ENCODE measurements at regions not wholly inside any gene's neighbourhood (a gene's known extent, or its start where the extent isn't known, plus 50 kb on each side); places are given as distances from the start of the nearest gene placed in this dataset.

- DNase-seq (ENCODE audit: low spot score): peak; percentile 32
- TF ChIP-seq, protein P1, sequence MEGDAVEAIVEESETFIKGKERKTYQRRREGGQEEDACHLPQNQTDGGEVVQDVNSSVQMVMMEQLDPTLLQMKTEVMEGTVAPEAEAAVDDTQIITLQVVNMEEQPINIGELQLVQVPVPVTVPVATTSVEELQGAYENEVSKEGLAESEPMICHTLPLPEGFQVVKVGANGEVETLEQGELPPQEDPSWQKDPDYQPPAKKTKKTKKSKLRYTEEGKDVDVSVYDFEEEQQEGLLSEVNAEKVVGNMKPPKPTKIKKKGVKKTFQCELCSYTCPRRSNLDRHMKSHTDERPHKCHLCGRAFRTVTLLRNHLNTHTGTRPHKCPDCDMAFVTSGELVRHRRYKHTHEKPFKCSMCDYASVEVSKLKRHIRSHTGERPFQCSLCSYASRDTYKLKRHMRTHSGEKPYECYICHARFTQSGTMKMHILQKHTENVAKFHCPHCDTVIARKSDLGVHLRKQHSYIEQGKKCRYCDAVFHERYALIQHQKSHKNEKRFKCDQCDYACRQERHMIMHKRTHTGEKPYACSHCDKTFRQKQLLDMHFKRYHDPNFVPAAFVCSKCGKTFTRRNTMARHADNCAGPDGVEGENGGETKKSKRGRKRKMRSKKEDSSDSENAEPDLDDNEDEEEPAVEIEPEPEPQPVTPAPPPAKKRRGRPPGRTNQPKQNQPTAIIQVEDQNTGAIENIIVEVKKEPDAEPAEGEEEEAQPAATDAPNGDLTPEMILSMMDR (IDR thresholded peaks at IDR 0.05; ENCODE audit: extremely low read depth, missing control alignments): no peak
Measured at GRCh38 chr4:146098978-146099377, 76.5 kb upstream of the LSM6 start.

GRCh38 chr4:146098397-146098796 is 77.1 kb upstream of the LSM6 start:
- peak; percentile 33 for DNase-seq (ENCODE audit: low spot score)
- TF ChIP-seq, protein P1 (IDR thresholded peaks at IDR 0.05; ENCODE audit: extremely low read depth, missing control alignments): no peak

DNA sequence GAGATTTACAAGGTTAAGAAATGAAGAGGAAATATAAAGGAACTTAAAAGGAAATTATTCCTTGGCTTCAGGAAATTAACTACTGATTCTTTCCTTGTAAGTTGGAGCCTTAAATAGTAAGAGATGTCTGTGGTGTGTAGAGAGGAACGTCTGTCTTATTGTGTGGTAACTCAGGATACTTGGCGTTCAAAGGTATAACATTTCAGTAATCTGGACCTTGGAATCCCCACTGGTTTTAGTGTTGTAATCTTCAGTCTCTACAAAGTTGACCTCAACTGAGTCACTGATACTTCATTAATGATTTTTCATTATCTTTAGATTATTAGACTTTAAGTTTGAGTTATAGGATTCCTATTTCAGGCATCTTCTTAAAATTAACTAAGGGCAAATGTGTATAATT is 79.1 kb upstream of the LSM6 start:
- TF ChIP-seq, protein P1 (IDR thresholded peaks at IDR 0.05; ENCODE audit: extremely low read depth, missing control alignments): no peak
- no peak for DNase-seq (ENCODE audit: low spot score)

GRCh38 chr4:146095860-146096259 is 79.7 kb upstream of the LSM6 start:
- DNase-seq (ENCODE audit: low spot score): no peak
- TF ChIP-seq, protein P1 (IDR thresholded peaks at IDR 0.05; ENCODE audit: extremely low read depth, missing control alignments): no peak

DNA sequence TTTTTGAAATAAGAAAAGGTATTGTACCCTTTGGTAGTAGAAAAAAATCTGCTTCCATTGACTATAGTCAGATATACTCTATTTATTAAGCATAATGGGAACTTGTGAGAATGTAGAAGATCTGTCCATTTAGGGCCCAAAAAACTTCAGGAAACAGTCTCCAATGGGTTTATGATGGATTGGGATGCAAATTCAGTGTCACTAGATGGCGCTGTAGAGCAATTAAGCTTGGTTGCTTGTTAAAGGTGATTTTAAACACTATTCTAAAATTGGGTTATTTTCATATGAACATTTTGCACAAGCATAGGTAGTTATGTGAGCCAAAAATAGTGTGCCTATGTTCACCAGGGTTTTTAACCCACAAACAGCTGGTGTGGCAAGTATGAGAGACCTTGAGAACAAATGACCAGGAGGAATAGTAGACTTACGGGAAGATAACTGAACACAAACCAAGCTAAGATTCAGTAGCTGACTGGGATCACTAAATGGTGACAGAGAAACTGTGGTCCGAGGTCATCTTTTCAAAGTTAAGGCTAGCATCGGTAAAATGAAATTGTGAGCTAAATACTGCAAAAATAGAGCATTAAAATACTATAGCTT is 80.3 kb upstream of the LSM6 start:
- peak; percentile 22 for DNase-seq (ENCODE audit: low spot score)

DNA sequence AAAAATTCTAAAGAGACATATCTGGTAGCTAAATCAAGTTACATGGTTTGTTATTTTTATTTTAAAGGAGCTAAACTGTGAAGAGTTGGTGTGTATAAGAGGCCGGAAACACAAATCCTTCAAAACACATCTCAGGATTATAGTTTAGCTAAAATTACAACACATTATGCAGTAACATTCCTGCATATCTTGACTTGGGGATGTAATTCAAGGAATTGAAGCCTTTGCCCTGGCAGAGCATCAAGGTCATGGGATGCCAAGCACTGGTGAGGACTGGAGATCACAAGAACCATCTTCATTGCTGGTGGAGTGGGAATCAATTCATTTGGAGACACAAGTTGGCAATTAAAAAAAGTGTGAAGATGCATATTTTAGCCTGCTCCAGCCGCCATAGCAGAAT is 86.8 kb upstream of the LSM6 start:
- DNase-seq (ENCODE audit: low spot score): no peak
- TF ChIP-seq, protein P1 (IDR thresholded peaks at IDR 0.05; ENCODE audit: extremely low read depth, missing control alignments): no peak

More for the DNA sequence above, 80.3 kb upstream of the LSM6 start:
- TF ChIP-seq, protein P1 (IDR thresholded peaks at IDR 0.05; ENCODE audit: extremely low read depth, missing control alignments): peak; percentile 45

DNA sequence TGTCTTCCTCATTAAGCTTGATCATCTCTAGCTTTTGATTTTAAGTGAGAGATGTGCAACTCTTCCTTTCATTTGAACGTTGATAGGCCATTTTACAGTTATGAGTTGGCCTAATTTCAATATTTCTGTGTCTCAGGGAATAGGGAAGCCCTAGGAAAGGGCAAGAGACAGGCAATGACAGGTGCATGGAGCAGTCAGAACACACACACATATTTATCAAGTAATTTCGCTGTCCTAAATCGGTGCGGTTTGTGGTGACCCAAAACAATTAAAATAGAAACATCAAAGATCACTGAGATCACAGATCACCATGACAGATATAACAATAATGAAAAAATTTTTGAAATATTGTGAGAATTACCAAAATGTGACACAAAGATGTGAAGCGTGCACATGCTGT is 87.7 kb upstream of the LSM6 start:
- no peak for DNase-seq (ENCODE audit: low spot score)
- TF ChIP-seq, protein P1 (IDR thresholded peaks at IDR 0.05; ENCODE audit: extremely low read depth, missing control alignments): no peak

All from GM20000 (cell line).